BJ (cell line): ENCODE measurements at regions not wholly inside any gene's neighbourhood (a gene's known extent, or its start where the extent isn't known, plus 50 kb on each side); places are given as distances from the start of the nearest gene placed in this dataset.
"Not testable (repeated sequence)": the region's sequence is repeated elsewhere in the genome, so short reads cannot be mapped to it uniquely, and the experiment has no call there.

Experiments
- CTCF ChIA-PET: fragments of 350-600 bp; formaldehyde crosslinking; extraction: SDS; loops from one replicate; lab custom pipeline; 2021; ENCODE audit warnings: antibody characterized with exemption, inconsistent platforms; lab: Yijun Ruan, JAX
- POLR2A ChIA-PET: fragments of 300-600 bp; sonication (Branson Sonifier 250); formaldehyde crosslinking; extraction: SDS; loops from one replicate; lab custom pipeline; 2021; ENCODE audit warnings: antibody characterized with exemption; lab: Charles Lee
- DNase-seq: peaks from one replicate; pipeline ENCODE4 v3.0.0-alpha.2; 2011; ENCODE audit warnings: low read depth
- H3K27me3 ChIP-seq: 2 replicates; pipeline ENCODE4 v1.6.0; 2011; ENCODE audit warnings: low read length; ENCODE audit not compliant: control insufficient read depth, insufficient read depth
- H3K36me3 ChIP-seq: 2 replicates; pipeline ENCODE4 v1.5.1; 2011; ENCODE audit warnings: low read length; ENCODE audit not compliant: control insufficient read depth, insufficient read depth
- H3K4me3 ChIP-seq: 2 replicates; pipeline ENCODE4 v1.5.1; 2011; ENCODE audit warnings: low read depth, mild to moderate bottlenecking, control low read depth, low read length
- CTCF ChIP-seq: IDR thresholded peaks from 2 replicates; pipeline ENCODE4 v1.5.1; 2011; ENCODE audit warnings: low read depth, mild to moderate bottlenecking, control low read depth, inconsistent platforms, low read length, moderate library complexity; ENCODE audit not compliant: insufficient read depth

GRCh38 chr5:136586196-136586595, 220.9 kb upstream of the TRPC7 start:
- Histone ChIP-seq H3K27me3 (no peaks in the 10 kb centered on the region), H3K4me3 (no peak overlapping the region), H3K36me3 (no peaks in the 10 kb centered on the region)
- CTCF ChIA-PET = no interaction called here
- no peak for TF ChIP-seq CTCF
- POLR2A ChIA-PET = no interaction called here
- DNase-seq = no peak

- no peak for TF ChIP-seq CTCF
- no peak for DNase-seq
- ChIA-PET CTCF (no interaction called here), POLR2A (no interaction called here)
- no peak overlapping the region for H3K4me3 ChIP-seq
- H3K27me3 ChIP-seq = no peaks in the 10 kb centered on the region
- H3K36me3 ChIP-seq = no peaks in the 10 kb centered on the region
These were observed 219.1 kb upstream of the TRPC7 start for GRCh38 chr5:136584474-136584873.

GRCh38 chr5:136579238-136579637, 213.9 kb upstream of the TRPC7 start:
- no peak overlapping the region for H3K4me3 ChIP-seq
- ChIA-PET POLR2A (no interaction called here), CTCF (no interaction called here)
- TF ChIP-seq CTCF = no peak
- H3K27me3 ChIP-seq = no peaks in the 10 kb centered on the region
- no peak for DNase-seq
- H3K36me3 ChIP-seq = no peaks in the 10 kb centered on the region

- DNase-seq, H3K36me3 ChIP-seq, H3K4me3 ChIP-seq, H3K27me3 ChIP-seq, CTCF ChIA-PET, POLR2A ChIA-PET: not testable (repeated sequence)
These were observed 204.5 kb upstream of the TRPC7 start for GRCh38 chr5:136569875-136570274.

- DNase-seq, H3K36me3 ChIP-seq, H3K4me3 ChIP-seq, CTCF ChIA-PET, H3K27me3 ChIP-seq, POLR2A ChIA-PET: not testable (repeated sequence)
These were observed 200.1 kb upstream of the TRPC7 start for GRCh38 chr5:136565457-136565856.

GRCh38 chr5:136565050-136565449, 199.7 kb upstream of the TRPC7 start:
- H3K4me3 ChIP-seq, H3K27me3 ChIP-seq, CTCF ChIA-PET, H3K36me3 ChIP-seq, POLR2A ChIA-PET, DNase-seq: not testable (repeated sequence)

GRCh38 chr5:136564431-136564830, 199.1 kb upstream of the TRPC7 start:
- H3K27me3 ChIP-seq, POLR2A ChIA-PET, H3K4me3 ChIP-seq, CTCF ChIA-PET, H3K36me3 ChIP-seq, DNase-seq: not testable (repeated sequence)
